Activated naive CD4-positive, alpha-beta T cell treated with anti-CD3 and anti-CD28 coated beads, Interleukin-2, amount 50 U/mL, for 72 hours (primary cell): ENCODE measurements at regions not wholly inside any gene's neighbourhood (a gene's known extent, or its start where the extent isn't known, plus 50 kb on each side); places are given as distances from the start of the nearest gene placed in this dataset.

Source experiments
- ATAC-seq, 2 donors: fragments of 150-1000 bp; cut with Tn5 transposase; 2 replicates each; pipeline ENCODE4 v1.10.0; 2021; ENCODE audit warnings: mild to moderate bottlenecking in 2 of 2, moderate library complexity in 2 of 2
- DNase-seq, 2 donors: peaks; one replicate each; pipeline ENCODE4 v3.0.0; 2021 to 2022; ENCODE audit warnings: low spot score in 2 of 2
- H3K27ac Mint-ChIP-seq, 2 donors: one replicate each; pipeline ENCODE4 v1.8.0; 2022; ENCODE audit warnings: mild to moderate bottlenecking in 2 of 2, mixed read lengths in 2 of 2
- H3K36me3 Mint-ChIP-seq, 2 donors: one replicate each; pipeline ENCODE4 v1.8.0; 2022; ENCODE audit warnings: mixed read lengths in 2 of 2
- H3K9me3 Mint-ChIP-seq, 2 donors: one replicate each; pipeline ENCODE4 v1.8.0; 2022; ENCODE audit warnings: mixed read lengths in 2 of 2

DNA sequence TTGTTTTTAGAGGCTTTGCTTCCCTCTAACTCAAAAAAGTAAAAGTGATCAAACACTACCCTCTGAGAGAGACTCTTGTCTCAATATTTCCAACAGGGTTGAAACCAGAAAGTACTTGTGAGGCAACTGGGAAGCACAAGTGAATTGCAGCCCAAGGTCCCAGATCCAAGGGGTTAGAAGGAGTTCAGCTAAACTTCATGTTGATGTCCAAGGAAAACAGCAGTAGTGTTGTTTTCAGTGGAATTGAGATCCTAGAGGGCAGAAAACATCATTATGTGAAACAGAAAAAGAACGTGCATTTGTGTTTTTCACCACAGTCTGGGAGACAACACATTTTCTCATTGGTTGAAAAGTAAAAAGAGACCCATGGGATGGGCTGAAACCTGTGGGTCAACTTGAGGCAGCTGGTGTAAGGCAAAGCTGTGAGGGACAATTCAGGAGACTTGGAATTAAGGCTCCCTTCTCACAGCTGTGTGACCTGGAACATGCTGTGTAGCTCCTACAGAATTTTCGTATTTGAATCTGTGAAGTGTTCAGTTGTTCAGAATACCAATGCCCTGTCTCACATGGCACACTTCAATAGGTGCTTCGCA lies 508.3 kb downstream of the BMP2 start:
- no peak for ATAC-seq
- no peak for DNase-seq
- Mint-ChIP-seq H3K36me3 (peaks cover 0 to 6% of the 10 kb centered on the region in 2 donors), H3K27ac (no peak overlapping the region), H3K9me3 (peaks cover 12 to 28% of the 10 kb centered on the region in 2 donors)

DNA sequence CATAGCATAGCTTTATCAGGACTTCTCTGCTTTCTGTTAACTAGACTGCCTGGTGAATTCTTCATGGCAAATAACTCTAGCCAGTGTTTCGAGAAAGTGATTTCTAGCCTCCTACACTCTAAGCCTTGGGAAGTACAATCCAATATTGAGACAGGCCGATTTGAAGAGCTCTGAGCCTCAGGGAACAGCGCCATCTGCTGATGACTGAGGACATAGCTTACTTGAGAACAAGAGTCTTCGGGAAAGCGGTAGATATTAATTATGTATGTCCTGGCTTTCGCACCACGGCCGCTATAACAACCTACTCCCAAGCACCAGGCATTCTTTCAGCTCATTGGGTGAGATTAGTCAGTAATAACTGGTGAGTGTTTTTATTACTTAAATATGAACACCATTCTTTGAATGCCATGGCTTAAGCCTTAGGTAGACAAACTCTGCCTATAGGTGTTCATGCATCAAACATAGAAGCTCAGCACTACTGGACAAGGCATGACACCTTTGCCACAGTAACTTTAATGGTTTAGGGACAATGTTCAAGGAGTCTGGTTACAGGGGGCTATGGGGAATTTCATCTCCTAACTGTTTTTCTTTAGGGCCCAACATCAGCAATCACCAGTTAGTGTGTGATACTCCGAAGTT lies 518.6 kb downstream of the BMP2 start:
- no peaks in the 10 kb centered on the region for H3K36me3 Mint-ChIP-seq
- ATAC-seq (peak in 1 of 2 donors; percentile 41), DNase-seq (peak in 1 of 2 donors; percentile 40)
- no peak overlapping the region for H3K27ac Mint-ChIP-seq
- H3K9me3 Mint-ChIP-seq: peaks cover 3 to 14% of the 10 kb centered on the region in 2 donors

DNA sequence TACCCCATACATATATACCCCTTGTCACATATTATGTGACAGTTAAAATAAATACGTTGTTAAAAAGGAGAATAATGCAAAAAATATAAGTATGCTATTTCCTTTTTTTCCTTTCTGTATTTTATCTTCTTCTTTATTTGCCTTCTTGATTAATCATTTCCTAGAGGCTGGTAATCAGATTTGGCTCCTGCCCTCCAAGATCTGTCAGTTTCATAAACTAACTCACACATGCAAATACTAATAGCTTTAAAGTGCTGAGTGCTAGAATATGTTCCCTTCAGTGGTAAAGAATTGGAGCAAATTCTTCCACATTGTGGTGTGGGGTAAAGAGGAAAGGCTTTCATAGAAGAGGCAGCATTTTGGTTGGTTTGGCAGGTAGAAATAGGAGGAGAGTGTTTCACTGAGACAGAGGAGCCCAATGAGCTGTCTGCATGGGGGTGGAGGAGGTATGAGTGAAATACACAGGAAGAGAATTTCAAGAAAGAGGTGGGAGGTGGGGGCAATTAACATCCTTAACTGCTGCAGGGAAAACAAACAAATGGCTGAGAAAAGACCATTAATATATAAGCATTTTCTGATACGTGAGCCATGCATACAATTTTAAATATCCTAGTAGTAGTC lies 523.9 kb downstream of the BMP2 start:
- no peak overlapping the region for H3K27ac Mint-ChIP-seq
- ATAC-seq (no peak), DNase-seq (no peak)
- no peaks in the 10 kb centered on the region for H3K36me3 Mint-ChIP-seq
- peaks cover 0 to 4% of the 10 kb centered on the region in 2 donors for H3K9me3 Mint-ChIP-seq

DNA sequence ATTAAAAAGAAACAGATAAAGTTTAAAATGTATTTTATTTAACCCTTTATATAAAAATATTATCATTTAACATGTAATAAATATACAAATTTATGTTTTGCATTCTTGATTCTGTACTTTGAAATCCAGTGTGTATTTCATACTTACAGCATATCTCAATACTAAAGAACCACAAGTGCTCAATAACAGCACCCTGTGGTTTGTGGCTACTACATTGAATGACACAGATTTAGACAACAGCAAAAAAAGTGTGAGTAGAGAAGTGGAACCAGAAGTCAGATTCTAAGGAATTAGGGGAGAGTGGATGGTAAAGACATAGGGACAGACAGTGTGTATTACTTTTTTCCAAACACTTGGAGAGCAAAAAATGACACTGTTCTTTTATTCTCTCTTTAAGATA lies 524.5 kb downstream of the BMP2 start:
- Mint-ChIP-seq H3K27ac (no peak overlapping the region), H3K9me3 (peaks cover 0 to 4% of the 10 kb centered on the region in 2 donors), H3K36me3 (no peaks in the 10 kb centered on the region)
- DNase-seq: no peak
- ATAC-seq: no peak

DNA sequence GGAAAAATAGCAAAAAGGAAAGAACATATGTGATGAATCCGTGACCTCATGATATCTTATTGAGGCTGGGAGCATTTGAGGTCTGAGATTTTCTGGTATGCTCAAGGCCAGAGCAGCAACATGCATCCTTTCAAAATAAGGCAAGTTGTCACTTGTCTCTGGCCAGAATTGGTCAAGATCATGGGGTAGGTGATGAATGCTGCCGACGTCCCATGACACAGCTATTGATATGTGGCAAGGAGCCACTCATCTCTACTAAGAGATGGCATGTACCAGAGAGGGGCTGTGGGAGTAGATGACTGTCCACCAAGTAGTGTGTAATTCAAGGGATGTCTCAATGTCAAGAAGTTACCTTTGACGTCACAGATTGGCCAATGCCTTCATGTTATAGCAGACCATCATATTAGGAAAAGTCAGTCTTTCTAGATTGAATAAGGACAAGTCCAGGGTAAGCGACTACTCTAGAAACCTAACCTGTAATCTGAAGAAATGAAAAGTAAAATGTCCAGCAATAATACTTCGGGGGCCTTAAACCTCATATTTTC lies 527.4 kb downstream of the BMP2 start:
- Mint-ChIP-seq H3K36me3 (no peaks in the 10 kb centered on the region), H3K9me3 (peaks cover 9 to 11% of the 10 kb centered on the region in 2 donors), H3K27ac (no peak overlapping the region)
- DNase-seq (no peak), ATAC-seq (no peak)

DNA sequence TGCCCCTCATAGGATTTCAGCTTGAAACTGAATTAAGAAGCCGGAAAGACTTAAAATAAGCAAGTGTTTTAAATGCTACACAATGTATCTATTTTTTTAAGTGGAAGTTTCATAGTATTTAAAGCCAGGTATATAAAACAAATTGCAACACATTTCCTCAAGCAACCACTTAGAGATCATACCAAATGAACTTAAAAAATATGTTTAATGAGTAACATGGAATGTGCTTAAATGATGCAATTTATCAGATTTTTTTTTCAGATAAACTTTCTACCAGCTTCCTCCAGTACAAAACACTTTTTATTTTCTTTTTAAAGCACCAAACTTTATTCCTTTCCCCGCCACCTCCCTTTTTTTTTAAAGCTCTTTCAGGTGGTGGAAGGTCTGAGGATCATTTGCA lies 534.3 kb downstream of the BMP2 start:
- Mint-ChIP-seq H3K36me3 (no peaks in the 10 kb centered on the region), H3K9me3 (peaks cover 11 to 14% of the 10 kb centered on the region in 2 donors), H3K27ac (no peak overlapping the region)
- no peak for DNase-seq
- ATAC-seq: no peak

DNA sequence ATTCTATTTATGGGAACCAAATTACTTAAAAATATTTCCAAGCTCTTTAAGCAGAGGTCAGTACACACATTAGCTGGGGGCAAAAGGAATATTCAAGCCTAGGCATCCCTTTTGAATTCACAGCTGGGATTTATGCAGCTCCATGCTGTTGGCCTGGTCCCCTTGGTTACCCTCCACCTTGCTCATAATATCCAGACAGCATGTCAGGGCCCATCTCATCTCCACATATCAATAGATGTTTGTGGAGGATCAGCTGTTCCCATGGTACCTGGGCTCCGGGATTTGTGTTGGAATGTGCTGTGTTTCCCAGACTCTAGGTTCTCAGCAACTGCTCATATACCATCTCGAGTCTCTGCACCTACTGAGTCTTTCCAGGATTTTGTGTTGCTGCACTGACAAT lies 534.8 kb downstream of the BMP2 start:
- no peak for DNase-seq
- no peaks in the 10 kb centered on the region for H3K36me3 Mint-ChIP-seq
- ATAC-seq: no peak
- H3K27ac Mint-ChIP-seq: no peak overlapping the region
- peaks cover 11 to 12% of the 10 kb centered on the region in 2 donors for H3K9me3 Mint-ChIP-seq

DNA sequence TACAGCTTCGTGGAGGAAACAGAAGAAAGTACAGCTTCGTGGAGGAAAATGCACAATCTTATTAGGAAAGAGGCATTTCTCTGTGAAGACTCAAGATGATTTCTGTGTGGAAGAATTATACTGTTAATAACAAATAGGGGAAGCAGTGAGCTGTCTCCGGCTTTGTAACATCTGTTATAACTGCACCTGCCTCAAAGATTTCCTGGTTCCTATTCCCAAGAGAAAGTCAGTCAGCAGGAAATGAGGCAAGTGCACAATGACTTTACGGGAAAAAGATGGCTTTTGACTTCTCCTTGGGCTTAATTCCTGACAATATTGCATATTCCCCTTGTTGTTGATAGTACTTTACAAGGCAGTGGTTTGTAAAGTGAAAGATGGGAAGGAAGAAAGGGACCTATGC lies 538.5 kb downstream of the BMP2 start:
- no peak for DNase-seq
- Mint-ChIP-seq H3K36me3 (no peaks in the 10 kb centered on the region), H3K9me3 (peaks cover 3 to 5% of the 10 kb centered on the region in 2 donors), H3K27ac (no peak overlapping the region)
- no peak for ATAC-seq

DNA sequence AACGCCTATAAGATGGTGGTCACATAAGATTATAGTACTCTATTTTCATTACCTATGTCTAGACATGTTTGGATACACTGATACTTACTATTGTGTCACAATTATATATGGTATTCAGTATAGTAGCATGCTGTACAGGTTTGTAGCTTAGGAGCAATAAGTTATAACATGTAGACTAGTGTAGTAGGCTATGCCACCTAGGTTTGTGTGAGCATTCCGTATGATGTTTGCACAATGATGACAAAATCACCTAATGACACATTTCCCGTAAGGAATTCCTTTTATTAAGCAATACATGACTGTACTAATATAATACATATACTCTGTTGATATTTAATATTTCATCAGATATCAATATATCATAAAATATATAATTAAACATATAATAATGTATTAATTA lies 540.7 kb downstream of the BMP2 start:
- Mint-ChIP-seq H3K36me3 (no peaks in the 10 kb centered on the region), H3K27ac (no peak overlapping the region), H3K9me3 (peaks cover 5 to 6% of the 10 kb centered on the region in 2 donors)
- no peak for DNase-seq
- no peak for ATAC-seq

DNA sequence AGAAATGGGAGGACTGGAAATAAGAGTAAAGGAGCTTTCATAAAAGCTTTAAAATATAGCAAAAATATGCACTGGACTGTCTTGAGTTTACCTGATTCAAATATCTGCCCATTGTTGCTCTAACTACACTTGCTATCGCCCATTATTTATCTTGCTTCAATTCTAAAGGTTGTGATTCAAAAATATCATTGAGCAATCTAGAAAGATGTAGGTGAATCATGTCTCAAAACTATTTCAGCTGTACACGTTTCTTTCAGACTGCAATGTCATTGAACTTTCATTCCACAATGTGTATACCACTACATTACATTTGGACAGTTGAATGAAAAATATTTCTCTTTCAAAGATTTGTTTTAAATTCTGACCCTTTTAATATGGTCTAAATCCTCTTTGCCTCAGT lies 545.6 kb downstream of the BMP2 start:
- no peaks in the 10 kb centered on the region for H3K36me3 Mint-ChIP-seq
- ATAC-seq (no peak), DNase-seq (no peak)
- peaks cover 5 to 14% of the 10 kb centered on the region in 2 donors for H3K9me3 Mint-ChIP-seq
- no peak overlapping the region for H3K27ac Mint-ChIP-seq

DNA sequence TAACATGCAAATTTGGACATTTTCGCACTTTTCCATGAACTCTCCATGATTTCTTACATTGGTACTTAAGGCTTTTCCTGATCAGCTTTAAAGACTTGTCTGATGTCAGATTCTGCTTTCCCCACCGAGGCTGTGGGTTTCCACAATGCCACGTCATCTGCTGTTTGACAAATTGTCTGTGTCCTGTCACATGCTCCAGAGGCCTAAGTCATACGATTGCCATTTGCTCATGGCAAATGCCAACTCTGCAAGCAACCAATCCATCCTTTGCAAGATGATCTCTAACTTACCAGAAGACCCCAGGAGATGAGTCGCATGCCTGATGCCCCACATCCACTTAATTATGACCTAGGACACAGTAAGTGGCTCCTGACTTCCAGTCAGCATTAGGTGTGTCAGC lies 556.5 kb downstream of the BMP2 start:
- ATAC-seq (no peak), DNase-seq (no peak)
- H3K36me3 Mint-ChIP-seq: peaks cover 0 to 10% of the 10 kb centered on the region in 2 donors
- H3K27ac Mint-ChIP-seq: no peak overlapping the region
- H3K9me3 Mint-ChIP-seq: peaks cover 30 to 37% of the 10 kb centered on the region in 2 donors

DNA sequence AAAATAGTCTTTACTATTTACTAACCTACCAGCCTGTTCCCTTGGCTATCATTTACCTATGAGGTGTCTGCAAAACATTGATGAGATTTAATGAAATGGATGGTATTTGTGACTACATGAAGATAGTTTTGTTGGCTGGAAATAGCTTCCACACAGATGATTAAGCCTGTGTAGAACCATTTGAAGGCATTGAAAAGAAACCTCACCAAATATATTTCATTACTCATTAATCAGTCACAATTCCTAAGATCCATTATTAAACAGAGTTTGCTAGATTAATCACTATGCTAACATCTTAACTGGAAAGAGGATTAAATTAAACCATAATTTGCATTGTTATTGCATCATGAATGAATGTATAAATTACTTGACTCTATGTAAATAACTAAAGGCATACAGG lies 560.3 kb downstream of the BMP2 start:
- ATAC-seq: no peak
- no peak for DNase-seq
- H3K9me3 Mint-ChIP-seq: peaks cover 16 to 27% of the 10 kb centered on the region in 2 donors
- no peak overlapping the region for H3K27ac Mint-ChIP-seq
- no peaks in the 10 kb centered on the region for H3K36me3 Mint-ChIP-seq

DNA sequence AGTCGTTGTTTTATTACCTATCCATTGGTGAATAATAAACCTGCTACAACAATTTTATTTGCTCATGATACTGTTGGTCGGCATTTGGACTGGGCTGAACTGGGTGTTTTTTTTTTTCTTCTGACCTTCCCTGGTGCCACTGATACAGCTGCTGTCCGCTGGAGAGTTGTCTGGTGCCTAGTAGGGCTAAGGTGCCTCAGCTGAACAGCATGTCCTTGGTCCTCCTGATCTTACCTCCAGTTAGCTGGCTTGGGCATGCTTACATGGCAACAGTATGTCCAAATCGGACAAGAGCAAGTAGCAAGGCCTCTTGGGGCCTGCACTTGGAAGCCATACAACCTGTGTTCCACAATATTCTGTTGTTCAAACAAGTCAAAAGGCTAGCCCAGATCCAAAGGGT lies 563.4 kb downstream of the BMP2 start:
- DNase-seq (no peak), ATAC-seq (no peak)
- no peak overlapping the region for H3K27ac Mint-ChIP-seq
- H3K36me3 Mint-ChIP-seq: no peaks in the 10 kb centered on the region
- H3K9me3 Mint-ChIP-seq: peaks cover 18 to 27% of the 10 kb centered on the region in 2 donors

DNA sequence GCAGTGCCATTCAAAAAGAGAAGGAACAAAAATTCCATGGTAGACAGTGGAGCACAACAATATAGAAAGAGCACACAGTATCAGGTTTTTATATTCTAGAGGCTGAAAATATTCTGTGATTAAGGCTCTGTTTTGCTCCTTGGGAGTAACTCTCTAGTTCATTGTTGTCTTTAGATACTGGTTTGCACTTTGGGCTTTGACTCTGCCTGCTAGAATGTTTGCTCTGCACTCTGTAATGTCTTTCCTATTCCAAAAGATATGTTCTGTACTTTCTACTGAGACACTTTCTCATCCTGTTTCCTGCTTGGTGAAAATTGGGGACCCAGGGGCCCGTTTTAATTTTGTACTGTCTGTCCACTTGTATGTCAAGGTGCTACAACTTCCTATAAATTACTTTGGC lies 564.7 kb downstream of the BMP2 start:
- peaks cover 12 to 20% of the 10 kb centered on the region in 2 donors for H3K9me3 Mint-ChIP-seq
- ATAC-seq: no peak
- DNase-seq: no peak
- no peak overlapping the region for H3K27ac Mint-ChIP-seq
- no peaks in the 10 kb centered on the region for H3K36me3 Mint-ChIP-seq

DNA sequence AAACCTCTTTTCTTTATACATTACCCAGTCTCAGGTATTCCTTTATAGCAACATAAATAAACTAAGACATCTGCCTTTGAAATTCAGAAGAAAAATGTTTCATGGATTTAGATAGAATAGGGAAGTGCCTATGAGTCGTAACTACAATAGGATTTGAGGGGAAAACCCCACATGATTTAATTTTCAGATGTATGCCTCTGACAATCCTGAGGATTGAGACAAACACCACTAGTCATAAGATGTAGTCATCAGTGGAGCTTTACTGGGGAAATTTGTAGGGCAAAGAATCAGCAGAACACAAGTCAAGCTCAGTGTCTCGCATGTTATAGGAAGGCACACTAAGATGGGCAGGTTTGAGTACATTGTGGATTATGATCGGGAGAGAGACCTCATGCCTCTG lies 566.4 kb downstream of the BMP2 start:
- H3K36me3 Mint-ChIP-seq: no peaks in the 10 kb centered on the region
- ATAC-seq (no peak), DNase-seq (no peak)
- H3K9me3 Mint-ChIP-seq: peaks cover 11 to 20% of the 10 kb centered on the region in 2 donors
- H3K27ac Mint-ChIP-seq: no peak overlapping the region

DNA sequence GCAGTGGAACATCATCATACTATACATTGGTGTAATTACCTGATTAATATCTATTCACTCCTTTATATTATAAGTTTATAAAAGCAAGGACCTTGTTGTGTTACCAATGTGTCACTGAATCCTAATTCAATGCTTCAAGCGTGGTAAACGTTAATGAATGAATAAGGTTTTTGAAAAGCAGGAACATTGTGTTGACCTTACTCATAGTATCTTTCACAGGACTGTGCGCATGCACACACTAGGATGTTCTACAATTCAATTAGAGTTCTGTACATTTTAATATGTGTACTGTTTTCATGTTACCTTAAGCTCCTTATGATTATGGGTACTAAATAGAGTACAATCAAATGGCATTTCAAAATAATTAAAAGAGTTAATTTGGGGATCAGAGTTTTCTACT lies 578.5 kb downstream of the BMP2 start:
- peaks cover 9 to 21% of the 10 kb centered on the region in 2 donors for H3K9me3 Mint-ChIP-seq
- no peaks in the 10 kb centered on the region for H3K36me3 Mint-ChIP-seq
- ATAC-seq (no peak), DNase-seq (no peak)
- H3K27ac Mint-ChIP-seq: no peak overlapping the region

DNA sequence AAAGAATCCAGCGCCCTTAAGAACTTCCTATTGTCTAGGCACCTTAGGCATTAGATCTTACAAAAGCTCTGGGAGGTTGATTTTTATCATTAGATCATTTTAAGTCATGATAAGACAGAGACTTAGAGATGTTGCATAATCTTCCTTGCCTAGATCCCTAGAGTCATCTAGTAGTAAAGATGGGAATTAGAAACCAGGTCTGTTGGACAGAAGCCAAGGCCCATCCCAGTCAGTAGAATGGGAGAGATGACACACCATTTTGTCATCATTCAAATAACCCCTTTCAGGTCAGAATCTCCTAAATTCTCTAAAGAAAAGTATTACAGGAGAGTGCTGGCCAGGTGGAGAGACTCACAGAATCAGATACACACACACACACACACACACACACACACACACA lies 579.1 kb downstream of the BMP2 start:
- Mint-ChIP-seq H3K9me3 (peaks cover 12 to 22% of the 10 kb centered on the region in 2 donors), H3K36me3 (no peaks in the 10 kb centered on the region), H3K27ac (no peak overlapping the region)
- DNase-seq: no peak
- no peak for ATAC-seq

DNA sequence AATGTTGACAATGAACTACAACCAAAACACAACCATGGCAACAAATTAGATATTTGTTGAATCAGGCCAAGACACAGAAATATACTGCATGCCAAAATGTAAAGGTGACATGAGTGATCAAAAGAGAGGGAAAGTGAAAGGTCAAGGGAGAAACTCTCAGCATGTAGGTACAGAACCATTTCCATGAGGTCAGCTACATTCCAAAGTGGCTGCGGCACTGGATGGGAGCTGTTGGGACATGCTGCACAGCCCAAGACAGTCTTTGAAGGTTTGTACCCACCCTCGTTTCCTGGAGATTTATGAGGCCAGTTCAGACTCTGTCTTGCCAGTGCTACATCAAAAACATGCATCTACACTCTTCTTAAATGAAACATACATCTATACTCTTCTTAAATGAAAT lies 579.9 kb downstream of the BMP2 start:
- ATAC-seq: no peak
- Mint-ChIP-seq H3K27ac (no peak overlapping the region), H3K36me3 (no peaks in the 10 kb centered on the region), H3K9me3 (peaks cover 12 to 22% of the 10 kb centered on the region in 2 donors)
- no peak for DNase-seq
